D721Med (cell line): ENCODE measurements at regions not wholly inside any gene's neighbourhood (a gene's known extent, or its start where the extent isn't known, plus 50 kb on each side); places are given as distances from the start of the nearest gene placed in this dataset.

Experiments
- DNase-seq: peaks from one replicate; pipeline ENCODE4 v3.0.0; 2011; ENCODE audit warnings: low spot score; ENCODE audit not compliant: insufficient read length
- FAIRE-seq: peaks from 2 replicates; lab custom pipeline; 2011; peaks lifted over from hg19 to GRCh38; lab: Jason Lieb, UNC
- TF ChIP-seq, protein P1 (sequence below): IDR thresholded peaks from 2 replicates; pipeline ENCODE4 v1.5.1; 2012; ENCODE audit warnings: mild to moderate bottlenecking, control low read depth; ENCODE audit not compliant: insufficient read depth; ENCODE audit errors: missing control alignments

DNA sequence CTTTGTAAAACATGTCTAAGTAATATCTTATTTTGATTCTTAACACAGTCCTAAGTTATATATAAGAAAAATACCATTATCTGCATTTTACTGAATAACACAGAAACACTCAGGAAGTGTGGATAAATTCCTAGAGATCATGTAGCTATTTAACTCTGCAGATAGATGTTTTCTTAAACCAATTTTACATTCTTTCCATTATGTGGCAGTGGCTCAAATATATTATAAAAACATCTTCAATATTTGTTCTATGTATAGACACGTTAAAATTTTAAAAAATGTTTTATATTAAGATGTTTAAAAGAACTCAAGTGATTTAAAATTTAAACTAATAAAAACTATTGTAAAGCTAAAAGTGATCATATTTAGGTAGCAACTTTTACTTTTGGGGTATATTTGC, 683.8 kb downstream of the DIPK2A start:
- no peak for FAIRE-seq
- TF ChIP-seq, protein P1, sequence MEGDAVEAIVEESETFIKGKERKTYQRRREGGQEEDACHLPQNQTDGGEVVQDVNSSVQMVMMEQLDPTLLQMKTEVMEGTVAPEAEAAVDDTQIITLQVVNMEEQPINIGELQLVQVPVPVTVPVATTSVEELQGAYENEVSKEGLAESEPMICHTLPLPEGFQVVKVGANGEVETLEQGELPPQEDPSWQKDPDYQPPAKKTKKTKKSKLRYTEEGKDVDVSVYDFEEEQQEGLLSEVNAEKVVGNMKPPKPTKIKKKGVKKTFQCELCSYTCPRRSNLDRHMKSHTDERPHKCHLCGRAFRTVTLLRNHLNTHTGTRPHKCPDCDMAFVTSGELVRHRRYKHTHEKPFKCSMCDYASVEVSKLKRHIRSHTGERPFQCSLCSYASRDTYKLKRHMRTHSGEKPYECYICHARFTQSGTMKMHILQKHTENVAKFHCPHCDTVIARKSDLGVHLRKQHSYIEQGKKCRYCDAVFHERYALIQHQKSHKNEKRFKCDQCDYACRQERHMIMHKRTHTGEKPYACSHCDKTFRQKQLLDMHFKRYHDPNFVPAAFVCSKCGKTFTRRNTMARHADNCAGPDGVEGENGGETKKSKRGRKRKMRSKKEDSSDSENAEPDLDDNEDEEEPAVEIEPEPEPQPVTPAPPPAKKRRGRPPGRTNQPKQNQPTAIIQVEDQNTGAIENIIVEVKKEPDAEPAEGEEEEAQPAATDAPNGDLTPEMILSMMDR, result no peak

DNA sequence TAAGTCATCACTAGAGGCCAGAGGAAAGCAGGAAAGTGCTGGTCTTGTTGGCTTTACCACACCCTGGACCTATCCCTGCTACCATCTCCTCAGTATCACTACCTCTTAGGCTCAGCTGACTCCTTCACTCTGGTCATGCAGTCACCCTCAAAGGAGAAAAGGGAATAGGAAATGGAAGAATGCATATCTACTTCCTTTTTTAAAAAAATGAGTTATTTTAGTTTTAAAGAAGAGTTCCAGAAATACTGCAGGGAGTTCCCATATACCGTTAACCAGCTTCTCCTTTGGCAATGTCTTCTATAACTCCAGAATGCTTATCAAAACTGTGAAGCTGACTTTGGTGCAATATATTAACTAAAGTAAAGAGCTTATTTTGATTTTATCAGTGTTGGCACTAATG, 688.6 kb downstream of the DIPK2A start:
- no peak for DNase-seq
- TF ChIP-seq, protein P1, result no peak

More for the DNA sequence above, 683.8 kb downstream of the DIPK2A start:
- no peak for DNase-seq

DNA sequence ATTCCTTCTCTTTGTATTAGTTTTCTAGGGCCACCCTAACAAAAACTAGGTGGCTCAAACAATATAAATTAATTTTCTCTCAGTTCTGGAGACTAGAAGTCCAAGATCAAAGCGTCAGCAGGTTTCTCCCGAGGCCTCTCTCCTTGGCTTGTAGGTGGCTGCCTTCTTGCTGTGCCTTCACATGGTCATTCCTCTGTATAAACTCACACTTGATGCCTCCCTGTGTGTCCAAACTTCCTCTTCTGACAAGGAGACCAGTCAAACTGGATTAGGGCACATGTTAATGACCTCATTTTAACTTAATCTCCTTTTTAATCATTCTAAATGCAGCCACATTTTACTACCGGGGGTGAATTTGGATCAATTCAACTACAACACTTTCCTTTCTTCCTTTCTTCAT, 691.1 kb downstream of the DIPK2A start:
- TF ChIP-seq, protein P1, result no peak
- FAIRE-seq (no peak), DNase-seq (no peak)

More for the DNA sequence above, 688.6 kb downstream of the DIPK2A start:
- no peak for FAIRE-seq

DNA sequence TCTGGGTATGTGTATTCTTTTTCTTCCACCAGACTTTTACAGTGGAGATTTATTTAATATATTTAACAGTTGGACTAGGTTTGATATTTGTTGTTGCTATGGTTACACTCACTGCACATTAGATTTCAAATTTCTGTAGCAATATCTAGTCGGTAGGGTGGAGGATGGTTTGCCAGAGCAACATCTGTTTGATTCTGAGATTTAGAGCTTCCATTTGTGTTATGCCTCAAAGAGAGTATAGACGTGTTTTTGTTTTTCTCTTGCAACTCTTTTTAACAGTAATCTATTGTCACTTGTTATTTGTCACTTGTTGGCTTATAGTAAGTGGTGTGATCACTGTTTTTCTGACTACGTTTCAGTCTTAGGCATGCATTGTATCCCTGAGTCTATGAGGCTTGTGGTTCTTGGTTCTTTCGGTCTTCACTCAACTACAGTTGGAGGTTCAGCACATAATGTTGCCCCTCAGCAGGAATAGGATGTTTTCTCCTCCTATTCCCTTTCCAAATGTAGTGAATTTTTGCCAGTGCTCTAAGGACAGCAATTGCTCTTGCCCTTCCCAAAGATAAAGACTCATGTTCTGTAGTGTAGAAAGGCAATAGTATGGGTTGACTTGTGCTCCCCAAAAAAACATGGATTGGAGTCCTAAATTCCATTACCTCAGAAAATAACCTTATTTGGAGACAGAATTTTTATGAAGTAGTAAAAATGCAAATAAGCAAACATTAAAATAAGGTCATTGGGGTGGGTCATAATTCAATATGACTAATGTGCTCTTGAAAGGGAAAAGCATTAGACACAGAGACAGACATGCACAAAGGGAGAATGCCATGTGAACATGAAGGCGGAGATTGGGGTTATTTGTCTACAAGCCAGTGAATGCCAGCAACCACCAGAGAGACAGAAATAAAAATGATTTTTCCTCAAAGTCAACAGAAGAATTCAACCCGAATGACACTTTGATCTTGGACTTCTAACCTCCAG, 692.1 kb downstream of the DIPK2A start:
- TF ChIP-seq, protein P1, result no peak
- DNase-seq (no peak), FAIRE-seq (no peak)

DNA sequence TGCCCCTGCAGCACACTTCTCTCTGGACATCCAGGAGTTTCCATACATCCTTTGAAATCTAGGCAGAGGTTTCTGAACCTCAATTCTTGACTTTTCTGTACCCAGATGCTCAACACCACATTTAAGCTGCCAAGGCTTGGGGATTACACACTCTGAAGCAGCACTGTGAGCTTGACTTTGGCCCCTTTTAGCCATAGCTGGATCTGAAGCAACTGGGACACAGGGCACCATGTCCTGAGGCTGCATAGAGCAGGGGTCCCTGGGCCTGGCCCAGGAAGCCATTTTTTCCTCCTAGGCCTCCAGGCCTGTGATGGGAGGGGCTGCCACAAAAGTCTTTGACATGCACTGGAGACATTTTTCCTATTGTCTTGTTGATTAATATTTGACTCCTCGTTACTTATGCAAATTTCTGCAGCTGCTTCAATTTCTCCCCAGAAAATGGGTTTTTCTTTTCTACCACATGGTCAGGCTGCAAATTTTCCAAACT, 694.0 kb downstream of the DIPK2A start:
- no peak for FAIRE-seq

DNA sequence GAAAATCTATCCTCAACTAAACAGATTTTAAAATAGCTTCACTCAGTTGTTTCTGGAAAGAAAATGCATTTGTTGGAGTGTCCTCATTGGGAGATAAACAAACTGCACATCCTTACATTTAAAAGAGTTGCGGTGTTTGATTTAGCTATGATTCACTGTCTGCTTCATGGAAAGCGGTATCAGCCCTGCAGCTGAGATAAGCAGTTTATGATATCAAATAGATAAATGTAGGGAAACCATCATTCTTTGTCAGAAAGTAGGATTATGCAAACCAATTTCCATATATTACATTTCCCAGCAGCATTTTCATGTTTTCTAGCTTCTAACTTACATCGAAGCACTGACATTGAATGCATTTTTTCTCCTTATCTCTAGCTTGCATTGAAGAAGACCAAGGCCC, 698.9 kb downstream of the DIPK2A start:
- DNase-seq (no peak), FAIRE-seq (no peak)
- TF ChIP-seq, protein P1, result no peak

More for the DNA sequence above, 694.0 kb downstream of the DIPK2A start:
- no peak for DNase-seq
- TF ChIP-seq, protein P1, result no peak

DNA sequence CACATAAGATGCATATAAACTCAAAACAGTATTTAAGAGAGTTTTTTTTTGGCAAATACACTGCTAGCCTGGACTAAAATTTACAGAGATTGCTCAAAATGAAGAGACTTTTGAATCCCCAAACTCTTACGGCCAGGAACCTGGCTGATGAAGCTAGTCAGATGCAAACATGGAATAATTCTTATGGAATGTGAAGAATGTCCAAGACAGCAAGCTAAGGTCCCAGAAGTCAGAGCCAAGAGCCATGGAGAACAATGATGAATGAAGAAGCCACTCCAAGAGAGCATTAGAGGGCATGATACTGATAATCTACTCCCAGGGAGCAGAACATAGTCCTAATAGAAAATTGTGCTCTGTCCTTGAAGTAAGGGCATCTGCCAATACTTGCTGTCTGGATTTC, 705.5 kb downstream of the DIPK2A start:
- FAIRE-seq (no peak), DNase-seq (no peak)
- TF ChIP-seq, protein P1, result no peak
